ENCODE measurements at regions not wholly inside any gene's neighbourhood (a gene's known extent, or its start where the extent isn't known, plus 50 kb on each side); places are given as distances from the start of the nearest gene placed in this dataset.

GRCh38 chr1:219277304-219278105, 103.8 kb downstream of the LYPLAL1 start:
- ChIA-PET POLR2A (interaction anchor here (0.5 to 1.5 kb wide), 4 partner anchors 9 to 1691 kb away, joined by 3 to 4 read pairs (median 4); no protein-coding TSS in a partner anchor), CTCF (ENCODE audit: unreplicated experiment) (no interaction called here)
- DNase-seq (ENCODE audit: low spot score), result no peak
- H3K79me2 ChIP-seq (ENCODE audit: insufficient read depth, low read depth, low read length), result no peaks in the 10 kb centered on the region
- H4K20me1 ChIP-seq (ENCODE audit: insufficient read depth, low read length), result no peaks in the 10 kb centered on the region
- H3K27ac ChIP-seq (ENCODE audit: low read depth, low read length, poor library complexity, severe bottlenecking), result no peak overlapping the region
- TF ChIP-seq CTCF (conservative IDR thresholded peaks at IDR 0.05; ENCODE audit: low read length) (no peak), EZH2phosphoT487 (IDR thresholded peaks at IDR 0.05; ENCODE audit: borderline replicate concordance, low read depth, low read length) (no peak)
- H3K9me3 ChIP-seq (ENCODE audit: low read length), result no peaks in the 10 kb centered on the region
- no peaks in the 10 kb centered on the region for H3K36me3 ChIP-seq (ENCODE audit: insufficient read depth, low read length)
- no peaks in the 10 kb centered on the region for H3K4me1 ChIP-seq (ENCODE audit: insufficient read depth, low read length, poor library complexity, severe bottlenecking)
- no peaks in the 10 kb centered on the region for H3K9me2 ChIP-seq (ENCODE audit: insufficient read depth, low read length)
- intact Hi-C loops (cut with micrococcal nuclease; ENCODE audit: unreplicated experiment), result no loop called here
- H2AFZ ChIP-seq (ENCODE audit: low read length), result no peak overlapping the region
- no peak overlapping the region for H3K4me2 ChIP-seq (ENCODE audit: low read length)
- BruUV-seq (replicated peaks), result no TSS peak
- H3K4me3 ChIP-seq (ENCODE audit: low read depth, low read length, poor library complexity, severe bottlenecking), result no peak overlapping the region

GRCh38 chr1:219276049-219276738, 102.5 kb downstream of the LYPLAL1 start:
- H2AFZ ChIP-seq (ENCODE audit: low read length), result no peak overlapping the region
- no peak overlapping the region for H3K27ac ChIP-seq (ENCODE audit: low read depth, low read length, poor library complexity, severe bottlenecking)
- BruUV-seq (replicated peaks), result no TSS peak
- no peak overlapping the region for H3K4me3 ChIP-seq (ENCODE audit: low read depth, low read length, poor library complexity, severe bottlenecking)
- TF ChIP-seq EZH2phosphoT487 (IDR thresholded peaks at IDR 0.05; ENCODE audit: borderline replicate concordance, low read depth, low read length), result no peak
- no peak for TF ChIP-seq CTCF (conservative IDR thresholded peaks at IDR 0.05; ENCODE audit: low read length)
- no peaks in the 10 kb centered on the region for H3K36me3 ChIP-seq (ENCODE audit: insufficient read depth, low read length)
- no peaks in the 10 kb centered on the region for H3K4me1 ChIP-seq (ENCODE audit: insufficient read depth, low read length, poor library complexity, severe bottlenecking)
- no peak overlapping the region for H3K4me2 ChIP-seq (ENCODE audit: low read length)
- intact Hi-C loops (cut with micrococcal nuclease; ENCODE audit: unreplicated experiment), result no loop called here
- DNase-seq (ENCODE audit: low spot score), result no peak
- no peaks in the 10 kb centered on the region for H3K79me2 ChIP-seq (ENCODE audit: insufficient read depth, low read depth, low read length)
- no peaks in the 10 kb centered on the region for H3K9me3 ChIP-seq (ENCODE audit: low read length)
- H4K20me1 ChIP-seq (ENCODE audit: insufficient read depth, low read length), result no peaks in the 10 kb centered on the region
- H3K9me2 ChIP-seq (ENCODE audit: insufficient read depth, low read length), result no peaks in the 10 kb centered on the region
- POLR2A ChIA-PET, result interaction anchor here (1.5 kb wide), 1 partner anchor 15 kb away, joined by 3 read pairs; no protein-coding TSS in a partner anchor
- CTCF ChIA-PET (ENCODE audit: unreplicated experiment), result no interaction called here
